ENCODE measurements at regions not wholly inside any gene's neighbourhood (a gene's known extent, or its start where the extent isn't known, plus 50 kb on each side); places are given as distances from the start of the nearest gene placed in this dataset.

GRCh38 chr1:55275151-55275748, 60.1 kb upstream of the USP24 start:
- TF ChIP-seq, protein P1, sequence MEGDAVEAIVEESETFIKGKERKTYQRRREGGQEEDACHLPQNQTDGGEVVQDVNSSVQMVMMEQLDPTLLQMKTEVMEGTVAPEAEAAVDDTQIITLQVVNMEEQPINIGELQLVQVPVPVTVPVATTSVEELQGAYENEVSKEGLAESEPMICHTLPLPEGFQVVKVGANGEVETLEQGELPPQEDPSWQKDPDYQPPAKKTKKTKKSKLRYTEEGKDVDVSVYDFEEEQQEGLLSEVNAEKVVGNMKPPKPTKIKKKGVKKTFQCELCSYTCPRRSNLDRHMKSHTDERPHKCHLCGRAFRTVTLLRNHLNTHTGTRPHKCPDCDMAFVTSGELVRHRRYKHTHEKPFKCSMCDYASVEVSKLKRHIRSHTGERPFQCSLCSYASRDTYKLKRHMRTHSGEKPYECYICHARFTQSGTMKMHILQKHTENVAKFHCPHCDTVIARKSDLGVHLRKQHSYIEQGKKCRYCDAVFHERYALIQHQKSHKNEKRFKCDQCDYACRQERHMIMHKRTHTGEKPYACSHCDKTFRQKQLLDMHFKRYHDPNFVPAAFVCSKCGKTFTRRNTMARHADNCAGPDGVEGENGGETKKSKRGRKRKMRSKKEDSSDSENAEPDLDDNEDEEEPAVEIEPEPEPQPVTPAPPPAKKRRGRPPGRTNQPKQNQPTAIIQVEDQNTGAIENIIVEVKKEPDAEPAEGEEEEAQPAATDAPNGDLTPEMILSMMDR (conservative IDR thresholded peaks at IDR 0.05; ENCODE audit: low read length): no peak
- no peak for TF ChIP-seq EZH2phosphoT487 (IDR thresholded peaks at IDR 0.05; ENCODE audit: borderline replicate concordance, low read depth, low read length)
